ENCODE measurements at regions not wholly inside any gene's neighbourhood (a gene's known extent, or its start where the extent isn't known, plus 50 kb on each side); places are given as distances from the start of the nearest gene placed in this dataset.

- ChIA-PET CTCF (no interaction called here), POLR2A (no interaction called here)
- Histone ChIP-seq H3K4me1 (ENCODE audit: control insufficient read depth, insufficient read depth, low read length) (no peaks in the 10 kb centered on the region), H3K27ac (ENCODE audit: extremely low read depth, low read depth, low read length) (no peak overlapping the region), H3K9me3 (ENCODE audit: control insufficient read depth, insufficient read depth, low read depth, low read length) (no peaks in the 10 kb centered on the region), H3K4me3 (ENCODE audit: low read depth, low read length) (no peak overlapping the region), H3K36me3 (ENCODE audit: control insufficient read depth in 2 of 2, insufficient read depth in 1 of 2, low read length in 2 of 2) (no peaks in the 10 kb centered on the region)
- TF ChIP-seq ZNF211 (tag by site-specific recombination; IDR thresholded peaks at IDR 0.05; ENCODE audit: low read depth) (no peak), ZNF416 (tag by site-specific recombination; IDR thresholded peaks at IDR 0.05) (no peak), EGR2 (tag by site-specific recombination; IDR thresholded peaks at IDR 0.05; ENCODE audit: low read depth) (no peak), RBAK (tag by site-specific recombination; IDR thresholded peaks at IDR 0.05) (no peak), ZNF670 (tag by site-specific recombination; IDR thresholded peaks at IDR 0.05; ENCODE audit: low read depth) (no peak), YY2 (tag by site-specific recombination; IDR thresholded peaks at IDR 0.05) (no peak), ZNF175 (tag by site-specific recombination; IDR thresholded peaks at IDR 0.05) (no peak), MEIS1 (CRISPR knock-in tag; IDR thresholded peaks at IDR 0.05; ENCODE audit: borderline replicate concordance) (no peak), ZNF169 (tag by site-specific recombination; IDR thresholded peaks at IDR 0.05) (no peak), ZBTB17 (tag by site-specific recombination; IDR thresholded peaks at IDR 0.05) (no peak), ZNF488 (tag by site-specific recombination; IDR thresholded peaks at IDR 0.05) (no peak), ZNF704 (tag by site-specific recombination; IDR thresholded peaks at IDR 0.05) (no peak), ZNF76 (tag by site-specific recombination; IDR thresholded peaks at IDR 0.05; ENCODE audit: borderline replicate concordance, low read depth) (no peak), ZNF114 (tag by site-specific recombination; IDR thresholded peaks at IDR 0.05) (no peak), ZBTB7A (tag by site-specific recombination; IDR thresholded peaks at IDR 0.05; ENCODE audit: low read depth) (no peak), TRIM28 (IDR thresholded peaks at IDR 0.05; ENCODE audit: borderline replicate concordance, low read length) (no peak), SP2 (tag by site-specific recombination; IDR thresholded peaks at IDR 0.05) (no peak)
- TF ChIP-seq, protein P1, sequence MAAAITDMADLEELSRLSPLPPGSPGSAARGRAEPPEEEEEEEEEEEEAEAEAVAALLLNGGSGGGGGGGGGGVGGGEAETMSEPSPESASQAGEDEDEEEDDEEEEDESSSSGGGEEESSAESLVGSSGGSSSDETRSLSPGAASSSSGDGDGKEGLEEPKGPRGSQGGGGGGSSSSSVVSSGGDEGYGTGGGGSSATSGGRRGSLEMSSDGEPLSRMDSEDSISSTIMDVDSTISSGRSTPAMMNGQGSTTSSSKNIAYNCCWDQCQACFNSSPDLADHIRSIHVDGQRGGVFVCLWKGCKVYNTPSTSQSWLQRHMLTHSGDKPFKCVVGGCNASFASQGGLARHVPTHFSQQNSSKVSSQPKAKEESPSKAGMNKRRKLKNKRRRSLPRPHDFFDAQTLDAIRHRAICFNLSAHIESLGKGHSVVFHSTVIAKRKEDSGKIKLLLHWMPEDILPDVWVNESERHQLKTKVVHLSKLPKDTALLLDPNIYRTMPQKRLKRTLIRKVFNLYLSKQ (tag by site-specific recombination; IDR thresholded peaks at IDR 0.05; ENCODE audit: borderline replicate concordance), result no peak
- TF ChIP-seq, protein P2, sequence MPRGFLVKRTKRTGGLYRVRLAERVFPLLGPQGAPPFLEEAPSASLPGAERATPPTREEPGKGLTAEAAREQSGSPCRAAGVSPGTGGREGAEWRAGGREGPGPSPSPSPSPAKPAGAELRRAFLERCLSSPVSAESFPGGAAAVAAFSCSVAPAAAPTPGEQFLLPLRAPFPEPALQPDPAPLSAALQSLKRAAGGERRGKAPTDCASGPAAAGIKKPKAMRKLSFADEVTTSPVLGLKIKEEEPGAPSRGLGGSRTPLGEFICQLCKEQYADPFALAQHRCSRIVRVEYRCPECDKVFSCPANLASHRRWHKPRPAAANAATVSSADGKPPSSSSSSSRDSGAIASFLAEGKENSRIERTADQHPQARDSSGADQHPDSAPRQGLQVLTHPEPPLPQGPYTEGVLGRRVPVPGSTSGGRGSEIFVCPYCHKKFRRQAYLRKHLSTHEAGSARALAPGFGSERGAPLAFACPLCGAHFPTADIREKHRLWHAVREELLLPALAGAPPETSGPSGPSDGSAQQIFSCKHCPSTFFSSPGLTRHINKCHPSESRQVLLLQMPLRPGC (tag by site-specific recombination; IDR thresholded peaks at IDR 0.05), result no peak
Measured at GRCh38 chr2:34545486-34546136, 946.5 kb upstream of the FAM98A start.

GRCh38 chr2:34534761-34535160 lies 935.7 kb upstream of the FAM98A start:
- ChIA-PET POLR2A (no interaction called here), CTCF (no interaction called here)
- Histone ChIP-seq H3K4me3 (ENCODE audit: low read depth, low read length) (no peak overlapping the region), H3K4me1 (ENCODE audit: control insufficient read depth, insufficient read depth, low read length) (no peaks in the 10 kb centered on the region), H3K36me3 (ENCODE audit: control insufficient read depth in 2 of 2, insufficient read depth in 1 of 2, low read length in 2 of 2) (no peaks in the 10 kb centered on the region), H3K27ac (ENCODE audit: extremely low read depth, low read depth, low read length) (no peak overlapping the region), H3K9me3 (ENCODE audit: control insufficient read depth, insufficient read depth, low read depth, low read length) (no peaks in the 10 kb centered on the region)
- TF ChIP-seq ZNF423 (tag by site-specific recombination; IDR thresholded peaks at IDR 0.05) (no peak), ZNF558 (tag by site-specific recombination; IDR thresholded peaks at IDR 0.05) (no peak), ZNF792 (tag by site-specific recombination; IDR thresholded peaks at IDR 0.05) (no peak), ZNF366 (tag by site-specific recombination; conservative IDR thresholded peaks at IDR 0.05) (no peak)
- TF ChIP-seq, protein P3, sequence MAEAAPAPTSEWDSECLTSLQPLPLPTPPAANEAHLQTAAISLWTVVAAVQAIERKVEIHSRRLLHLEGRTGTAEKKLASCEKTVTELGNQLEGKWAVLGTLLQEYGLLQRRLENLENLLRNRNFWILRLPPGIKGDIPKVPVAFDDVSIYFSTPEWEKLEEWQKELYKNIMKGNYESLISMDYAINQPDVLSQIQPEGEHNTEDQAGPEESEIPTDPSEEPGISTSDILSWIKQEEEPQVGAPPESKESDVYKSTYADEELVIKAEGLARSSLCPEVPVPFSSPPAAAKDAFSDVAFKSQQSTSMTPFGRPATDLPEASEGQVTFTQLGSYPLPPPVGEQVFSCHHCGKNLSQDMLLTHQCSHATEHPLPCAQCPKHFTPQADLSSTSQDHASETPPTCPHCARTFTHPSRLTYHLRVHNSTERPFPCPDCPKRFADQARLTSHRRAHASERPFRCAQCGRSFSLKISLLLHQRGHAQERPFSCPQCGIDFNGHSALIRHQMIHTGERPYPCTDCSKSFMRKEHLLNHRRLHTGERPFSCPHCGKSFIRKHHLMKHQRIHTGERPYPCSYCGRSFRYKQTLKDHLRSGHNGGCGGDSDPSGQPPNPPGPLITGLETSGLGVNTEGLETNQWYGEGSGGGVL (tag by site-specific recombination; IDR thresholded peaks at IDR 0.05), result no peak
- TF ChIP-seq, protein P4, sequence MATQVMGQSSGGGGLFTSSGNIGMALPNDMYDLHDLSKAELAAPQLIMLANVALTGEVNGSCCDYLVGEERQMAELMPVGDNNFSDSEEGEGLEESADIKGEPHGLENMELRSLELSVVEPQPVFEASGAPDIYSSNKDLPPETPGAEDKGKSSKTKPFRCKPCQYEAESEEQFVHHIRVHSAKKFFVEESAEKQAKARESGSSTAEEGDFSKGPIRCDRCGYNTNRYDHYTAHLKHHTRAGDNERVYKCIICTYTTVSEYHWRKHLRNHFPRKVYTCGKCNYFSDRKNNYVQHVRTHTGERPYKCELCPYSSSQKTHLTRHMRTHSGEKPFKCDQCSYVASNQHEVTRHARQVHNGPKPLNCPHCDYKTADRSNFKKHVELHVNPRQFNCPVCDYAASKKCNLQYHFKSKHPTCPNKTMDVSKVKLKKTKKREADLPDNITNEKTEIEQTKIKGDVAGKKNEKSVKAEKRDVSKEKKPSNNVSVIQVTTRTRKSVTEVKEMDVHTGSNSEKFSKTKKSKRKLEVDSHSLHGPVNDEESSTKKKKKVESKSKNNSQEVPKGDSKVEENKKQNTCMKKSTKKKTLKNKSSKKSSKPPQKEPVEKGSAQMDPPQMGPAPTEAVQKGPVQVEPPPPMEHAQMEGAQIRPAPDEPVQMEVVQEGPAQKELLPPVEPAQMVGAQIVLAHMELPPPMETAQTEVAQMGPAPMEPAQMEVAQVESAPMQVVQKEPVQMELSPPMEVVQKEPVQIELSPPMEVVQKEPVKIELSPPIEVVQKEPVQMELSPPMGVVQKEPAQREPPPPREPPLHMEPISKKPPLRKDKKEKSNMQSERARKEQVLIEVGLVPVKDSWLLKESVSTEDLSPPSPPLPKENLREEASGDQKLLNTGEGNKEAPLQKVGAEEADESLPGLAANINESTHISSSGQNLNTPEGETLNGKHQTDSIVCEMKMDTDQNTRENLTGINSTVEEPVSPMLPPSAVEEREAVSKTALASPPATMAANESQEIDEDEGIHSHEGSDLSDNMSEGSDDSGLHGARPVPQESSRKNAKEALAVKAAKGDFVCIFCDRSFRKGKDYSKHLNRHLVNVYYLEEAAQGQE (tag by site-specific recombination; IDR thresholded peaks at IDR 0.05), result no peak

Data from HEK293 (cell line).